ENCODE measurements at regions not wholly inside any gene's neighbourhood (a gene's known extent, or its start where the extent isn't known, plus 50 kb on each side); places are given as distances from the start of the nearest gene placed in this dataset.

- H3K4me3 ChIP-seq (ENCODE audit: low read depth, low read length), result no peak overlapping the region
- H3K36me3 ChIP-seq, result no peaks in the 10 kb centered on the region
- H3K27me3 ChIP-seq, result no peaks in the 10 kb centered on the region
- DNase-seq, result no peak
- H3K9me3 ChIP-seq, result no peaks in the 10 kb centered on the region
- no peaks in the 10 kb centered on the region for H3K4me1 ChIP-seq
- TF ChIP-seq CTCF (IDR thresholded peaks at IDR 0.05; ENCODE audit: low read depth, low read length), result no peak
Measured at GRCh38 chr3:55297706-55298105, 189.4 kb downstream of the WNT5A start.

DNA sequence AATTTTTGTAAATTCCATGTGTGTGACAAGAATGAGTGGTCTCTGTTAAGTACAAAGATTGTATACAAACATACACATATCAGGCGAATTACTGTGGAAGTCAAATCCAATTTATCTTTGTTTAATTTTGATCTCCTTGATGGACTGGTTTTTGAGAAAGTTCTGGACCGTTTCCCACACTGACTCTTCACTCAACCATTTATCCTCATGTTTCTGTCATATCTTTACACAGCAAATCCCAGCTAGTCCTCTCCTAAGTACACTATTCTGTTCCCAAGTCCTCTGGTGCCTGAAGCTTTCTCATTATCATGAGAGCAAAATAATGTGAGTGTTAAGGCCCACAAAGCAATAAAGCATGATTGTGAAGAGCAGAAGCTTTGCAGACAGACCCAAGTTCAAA lies 189.9 kb downstream of the WNT5A start:
- Histone ChIP-seq H3K4me1 (no peaks in the 10 kb centered on the region), H3K27me3 (no peaks in the 10 kb centered on the region), H3K36me3 (no peaks in the 10 kb centered on the region), H3K9me3 (no peaks in the 10 kb centered on the region), H3K4me3 (ENCODE audit: low read depth, low read length) (no peak overlapping the region)
- DNase-seq, result no peak
- no peak for TF ChIP-seq CTCF (IDR thresholded peaks at IDR 0.05; ENCODE audit: low read depth, low read length)

DNA sequence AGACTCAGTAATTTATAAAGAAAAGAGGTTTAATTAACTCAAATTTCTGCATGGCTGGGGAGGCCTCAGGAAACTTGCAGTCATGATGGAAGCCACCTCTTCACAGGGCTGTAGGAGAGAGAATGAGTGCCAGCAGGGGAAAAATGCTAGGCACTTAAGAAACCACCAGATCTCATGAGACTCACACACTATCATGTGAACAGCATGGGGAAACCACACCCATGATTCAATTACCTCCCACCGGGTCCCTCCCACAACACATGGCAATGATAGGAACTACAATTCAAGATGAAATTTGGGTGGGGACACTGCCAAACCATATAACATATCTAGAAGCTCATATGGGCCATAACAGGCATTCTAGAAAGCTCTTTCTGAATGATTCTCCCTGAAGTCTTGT lies 190.3 kb downstream of the WNT5A start:
- no peak for TF ChIP-seq CTCF (IDR thresholded peaks at IDR 0.05; ENCODE audit: low read depth, low read length)
- Histone ChIP-seq H3K9me3 (no peaks in the 10 kb centered on the region), H3K27me3 (no peaks in the 10 kb centered on the region), H3K4me3 (ENCODE audit: low read depth, low read length) (no peak overlapping the region), H3K36me3 (no peaks in the 10 kb centered on the region), H3K4me1 (no peaks in the 10 kb centered on the region)
- no peak for DNase-seq

DNA sequence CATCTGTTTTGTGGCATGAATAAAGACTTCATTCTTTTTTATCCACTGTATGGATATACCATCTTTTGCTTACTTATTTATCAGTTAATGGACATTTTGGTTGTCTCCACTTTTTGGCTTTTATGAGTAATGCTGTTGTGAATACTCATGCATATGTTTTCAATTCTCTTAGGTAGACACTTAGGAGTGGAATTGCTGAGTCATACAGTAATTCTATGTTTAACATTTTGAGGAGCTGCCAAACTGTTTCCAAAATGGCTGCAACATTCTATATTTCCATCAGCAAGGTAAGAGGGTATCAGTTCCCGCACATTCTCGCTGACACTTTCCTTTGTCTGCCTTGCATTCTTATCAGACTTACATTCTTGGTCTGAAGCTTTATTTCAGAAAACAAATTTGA lies 191.1 kb downstream of the WNT5A start:
- no peak for TF ChIP-seq CTCF (IDR thresholded peaks at IDR 0.05; ENCODE audit: low read depth, low read length)
- H3K4me3 ChIP-seq (ENCODE audit: low read depth, low read length), result no peak overlapping the region
- no peaks in the 10 kb centered on the region for H3K36me3 ChIP-seq
- no peaks in the 10 kb centered on the region for H3K27me3 ChIP-seq
- H3K9me3 ChIP-seq, result no peaks in the 10 kb centered on the region
- H3K4me1 ChIP-seq, result no peaks in the 10 kb centered on the region
- no peak for DNase-seq

DNA sequence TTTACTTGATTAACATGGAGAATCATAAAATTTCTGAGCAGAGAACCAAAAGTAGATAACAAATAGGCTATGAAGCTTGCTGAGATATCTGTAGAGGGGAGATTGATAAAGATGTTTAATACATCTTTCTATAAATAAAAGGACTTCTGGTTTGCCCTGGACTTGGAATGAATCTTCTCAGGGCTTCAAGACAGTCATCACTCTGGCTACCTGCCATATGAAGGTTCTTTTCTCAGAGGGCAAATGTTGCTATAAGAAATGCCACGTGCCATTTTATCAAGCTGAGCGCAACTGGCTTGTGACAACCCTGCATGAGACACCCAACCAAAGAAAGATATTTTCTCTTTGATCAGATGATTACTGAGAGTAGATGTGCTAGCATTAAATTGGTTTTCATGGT lies 192.5 kb downstream of the WNT5A start:
- H3K4me1 ChIP-seq, result no peaks in the 10 kb centered on the region
- no peaks in the 10 kb centered on the region for H3K36me3 ChIP-seq
- no peak for TF ChIP-seq CTCF (IDR thresholded peaks at IDR 0.05; ENCODE audit: low read depth, low read length)
- DNase-seq, result no peak
- no peaks in the 10 kb centered on the region for H3K27me3 ChIP-seq
- no peaks in the 10 kb centered on the region for H3K9me3 ChIP-seq
- H3K4me3 ChIP-seq (ENCODE audit: low read depth, low read length), result no peak overlapping the region

DNA sequence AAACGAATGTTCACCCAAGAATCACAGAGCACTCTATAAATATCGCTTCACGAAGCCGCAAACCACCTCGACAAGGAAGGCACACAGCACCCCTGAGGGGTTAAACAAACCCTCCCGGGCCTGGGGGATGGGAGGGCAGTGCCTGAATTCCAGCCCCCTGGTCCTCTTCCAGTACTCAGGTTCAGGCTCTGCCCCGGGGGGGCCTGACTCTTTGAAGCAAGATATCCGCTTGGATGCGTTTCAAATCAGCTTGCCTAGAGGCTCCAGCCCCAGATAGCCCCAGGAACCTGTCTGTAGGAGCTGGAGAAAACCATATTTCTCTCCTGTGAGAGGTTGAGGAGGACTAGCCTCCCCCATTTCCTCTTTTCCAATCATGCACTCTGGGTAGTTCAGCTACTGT lies 194.7 kb downstream of the WNT5A start:
- no peak for TF ChIP-seq CTCF (IDR thresholded peaks at IDR 0.05; ENCODE audit: low read depth, low read length)
- Histone ChIP-seq H3K27me3 (no peaks in the 10 kb centered on the region), H3K9me3 (no peaks in the 10 kb centered on the region), H3K4me1 (no peaks in the 10 kb centered on the region), H3K4me3 (ENCODE audit: low read depth, low read length) (no peak overlapping the region), H3K36me3 (no peaks in the 10 kb centered on the region)
- DNase-seq, result no peak
